Mucosa of rectum (tissue), 2 donors: ENCODE measurements at regions not wholly inside any gene's neighbourhood (a gene's known extent, or its start where the extent isn't known, plus 50 kb on each side); places are given as distances from the start of the nearest gene placed in this dataset.
"Not testable (repeated sequence)": the region's sequence is repeated elsewhere in the genome, so short reads cannot be mapped to it uniquely, and the experiment has no call there.

Experiments
- H3K27ac ChIP-seq, 2 donors: one replicate each; pipeline ENCODE4 v1.7.0; 2013; ENCODE audit warnings: inconsistent platforms in 2 of 2, low read depth in 2 of 2, low read length in 2 of 2
- H3K27me3 ChIP-seq, 2 donors: one replicate each; pipeline ENCODE4 v1.7.0; 2013; ENCODE audit warnings: low read length in 2 of 2; ENCODE audit not compliant: control insufficient read depth in 2 of 2, insufficient read depth in 2 of 2
- H3K36me3 ChIP-seq, 2 donors: one replicate each; pipeline ENCODE4 v1.7.0; 2013; ENCODE audit warnings: low read length in 2 of 2; ENCODE audit not compliant: control insufficient read depth in 2 of 2, insufficient read depth in 2 of 2
- H3K4me1 ChIP-seq, 2 donors: one replicate each; pipeline ENCODE4 v1.7.0; 2013; ENCODE audit warnings: low read length in 2 of 2, mild to moderate bottlenecking in 1 of 2; ENCODE audit not compliant: control insufficient read depth in 2 of 2, insufficient read depth in 2 of 2
- H3K4me3 ChIP-seq, 2 donors: one replicate each; pipeline ENCODE4 v1.7.0; 2013; ENCODE audit warnings: low read length in 2 of 2
- H3K9ac ChIP-seq, 2 donors: one replicate each; pipeline ENCODE4 v1.7.0; 2013; ENCODE audit warnings: low read length in 2 of 2, low read depth in 1 of 2, mild to moderate bottlenecking in 1 of 2
- H3K9me3 ChIP-seq, 2 donors: one replicate each; pipeline ENCODE4 v1.7.0; 2013; ENCODE audit warnings: low read length in 2 of 2; ENCODE audit not compliant: control insufficient read depth in 2 of 2
- donor health status: healthy.
- donor health status: Normal muscosa, but diverticular disease.

DNA sequence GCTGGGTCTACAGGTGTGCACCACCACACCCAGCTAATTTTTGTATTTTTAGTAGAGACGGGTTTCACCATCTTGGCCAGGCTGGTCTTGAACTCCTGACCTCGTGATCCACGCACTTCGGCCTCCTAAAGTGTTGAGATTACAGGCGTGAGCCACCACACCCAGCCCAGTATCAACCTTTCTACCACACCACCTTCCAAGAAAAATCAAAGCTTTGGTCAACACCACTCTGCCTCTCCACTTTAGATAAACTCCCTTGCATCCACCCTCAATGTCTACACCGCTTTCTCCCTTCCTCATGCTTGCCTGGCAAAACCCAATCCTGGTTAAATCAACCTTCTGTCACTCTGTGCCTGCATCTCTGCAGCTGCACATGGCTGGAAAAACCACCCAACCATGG is 112.2 kb downstream of the TNFAIP3 start:
- H3K9ac ChIP-seq, H3K4me3 ChIP-seq, H3K27me3 ChIP-seq, H3K36me3 ChIP-seq, H3K27ac ChIP-seq, H3K9me3 ChIP-seq: not testable (repeated sequence)
- H3K4me1 ChIP-seq: peaks cover 0 to 10% of the 10 kb centered on the region in 2 donors

DNA sequence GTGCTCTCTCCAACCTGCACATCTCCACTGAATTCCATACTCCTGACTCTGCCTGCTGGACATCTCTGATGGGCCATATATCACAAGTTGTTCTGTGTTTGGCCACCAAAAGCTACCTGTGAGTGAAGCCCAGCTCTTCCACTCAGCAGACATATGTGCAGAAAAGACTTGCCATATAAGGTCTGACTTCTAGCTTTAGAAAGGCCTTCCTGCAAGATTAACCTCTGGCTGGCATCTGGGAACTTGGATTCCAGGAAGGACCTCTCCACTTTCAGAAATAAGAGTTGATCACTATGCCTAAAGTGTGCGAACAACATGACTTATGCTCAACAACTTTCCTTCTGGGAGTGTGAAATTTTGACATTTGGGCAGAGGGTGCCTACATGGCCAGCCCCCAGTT is 113.7 kb downstream of the TNFAIP3 start:
- Histone ChIP-seq H3K9ac (no peak overlapping the region), H3K4me1 (peaks cover 0 to 6% of the 10 kb centered on the region in 2 donors), H3K27ac (no peak overlapping the region), H3K4me3 (no peak overlapping the region), H3K9me3 (no peaks in the 10 kb centered on the region), H3K36me3 (no peaks in the 10 kb centered on the region), H3K27me3 (no peaks in the 10 kb centered on the region)

DNA sequence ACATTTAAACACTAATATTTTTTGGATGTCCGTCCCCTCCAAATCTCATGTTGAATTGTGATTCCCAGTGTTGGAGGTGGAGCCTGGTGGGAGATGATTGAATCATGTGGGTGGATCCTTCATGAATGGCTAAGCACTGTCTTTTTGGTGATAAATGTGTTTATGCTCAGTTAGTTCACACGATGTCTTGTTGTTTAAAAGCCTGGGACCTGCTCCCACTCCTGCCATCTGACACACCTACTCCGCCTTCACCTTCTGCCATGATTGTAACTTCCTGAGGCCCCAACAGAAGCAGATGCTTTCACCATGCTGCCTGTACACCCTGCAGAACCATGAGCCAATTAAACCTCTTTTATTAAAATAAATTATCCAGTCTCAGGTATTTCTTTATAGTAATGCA is 114.7 kb downstream of the TNFAIP3 start:
- H3K36me3 ChIP-seq: no peaks in the 10 kb centered on the region
- H3K9ac ChIP-seq: no peak overlapping the region
- no peaks in the 10 kb centered on the region for H3K9me3 ChIP-seq
- H3K27ac ChIP-seq: no peak overlapping the region
- no peaks in the 10 kb centered on the region for H3K27me3 ChIP-seq
- H3K4me1 ChIP-seq: peaks cover 0 to 6% of the 10 kb centered on the region in 2 donors
- no peak overlapping the region for H3K4me3 ChIP-seq

DNA sequence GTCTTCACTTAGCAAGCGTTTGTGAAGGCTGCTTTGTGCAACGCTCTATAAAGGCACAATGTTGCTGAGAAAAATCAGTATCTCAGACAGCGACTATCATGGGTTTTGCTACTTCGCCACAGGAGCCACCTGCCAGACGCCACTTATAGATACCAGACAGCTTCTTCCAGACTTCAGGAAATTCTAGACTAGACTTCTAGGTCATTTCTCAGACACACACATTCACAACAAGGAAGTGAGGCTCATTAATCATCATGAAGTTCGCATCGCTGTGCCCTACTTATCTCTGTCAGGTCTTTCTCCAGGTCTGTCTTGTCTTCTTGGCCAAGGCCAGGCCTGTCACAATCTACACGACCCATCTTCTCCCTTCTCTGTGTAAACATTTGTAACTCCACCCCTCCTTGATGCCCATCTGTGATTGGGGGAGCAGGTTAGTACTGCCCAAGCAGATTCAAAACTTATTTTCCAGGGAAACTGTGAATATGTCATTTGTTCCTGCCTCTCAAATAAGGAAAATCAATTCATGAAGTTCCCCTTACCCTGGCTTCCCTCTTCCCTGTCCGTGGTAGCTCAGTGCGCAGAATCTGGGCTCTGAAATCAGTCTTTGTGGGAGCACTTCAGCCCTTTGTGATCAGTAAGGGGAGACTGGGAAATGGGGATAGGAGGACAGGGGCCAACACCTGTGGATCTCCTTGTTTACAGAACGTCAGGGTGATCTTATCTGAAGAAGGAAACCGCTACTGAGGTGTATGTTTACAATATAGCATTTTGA is 115.5 kb downstream of the TNFAIP3 start:
- Histone ChIP-seq H3K4me1 (peaks cover 0 to 6% of the 10 kb centered on the region in 2 donors), H3K9ac (no peak overlapping the region), H3K4me3 (no peak overlapping the region), H3K9me3 (no peaks in the 10 kb centered on the region), H3K27ac (no peak overlapping the region), H3K36me3 (no peaks in the 10 kb centered on the region), H3K27me3 (no peaks in the 10 kb centered on the region)

DNA sequence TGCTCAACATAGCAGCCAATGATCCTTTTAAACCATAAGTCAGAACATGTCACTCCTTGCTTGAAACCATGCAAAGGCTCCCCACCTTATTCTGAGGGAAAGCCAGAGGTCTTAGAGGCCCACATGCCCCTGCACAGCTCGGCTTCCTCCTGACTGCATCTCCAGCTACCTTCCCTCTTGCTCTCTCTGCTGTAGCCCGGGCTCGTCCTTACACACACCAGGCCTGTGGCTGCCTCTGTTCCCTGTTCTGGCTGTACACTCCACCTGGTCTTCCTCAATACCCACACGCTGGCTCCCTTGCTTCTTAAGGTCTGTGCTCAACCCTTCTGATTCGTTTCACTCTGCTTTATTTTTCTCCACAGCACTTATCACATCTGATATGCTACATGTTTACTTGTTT is 116.2 kb downstream of the TNFAIP3 start:
- Histone ChIP-seq H3K9ac (no peak overlapping the region), H3K27ac (no peak overlapping the region), H3K4me3 (no peak overlapping the region), H3K27me3 (no peaks in the 10 kb centered on the region), H3K36me3 (no peaks in the 10 kb centered on the region), H3K4me1 (peaks cover 0 to 5% of the 10 kb centered on the region in 2 donors), H3K9me3 (no peaks in the 10 kb centered on the region)

DNA sequence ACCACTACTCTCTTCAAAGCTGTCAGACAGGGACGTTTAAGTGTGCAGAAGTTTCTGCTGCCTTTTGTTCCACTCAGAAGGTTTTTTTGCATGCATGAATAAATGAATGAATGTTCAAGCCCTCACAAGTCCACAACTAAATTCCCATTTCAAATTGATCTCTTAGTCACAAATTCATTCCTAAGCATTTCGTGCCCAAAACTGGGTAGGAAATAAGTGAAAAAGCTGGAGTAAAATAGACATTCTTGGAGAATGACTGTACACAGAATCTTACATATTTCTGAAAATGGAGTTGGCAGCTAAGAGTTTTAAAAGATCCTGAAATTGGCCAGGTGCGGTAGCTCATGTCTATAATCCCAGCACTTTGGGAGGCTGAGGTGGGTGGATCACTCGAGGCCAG is 117.6 kb downstream of the PERP start:
- H3K27me3 ChIP-seq: no peaks in the 10 kb centered on the region
- no peak overlapping the region for H3K4me3 ChIP-seq
- H3K9me3 ChIP-seq: no peaks in the 10 kb centered on the region
- no peaks in the 10 kb centered on the region for H3K36me3 ChIP-seq
- no peaks in the 10 kb centered on the region for H3K4me1 ChIP-seq
- H3K27ac ChIP-seq: no peak overlapping the region
- H3K9ac ChIP-seq: no peak overlapping the region

DNA sequence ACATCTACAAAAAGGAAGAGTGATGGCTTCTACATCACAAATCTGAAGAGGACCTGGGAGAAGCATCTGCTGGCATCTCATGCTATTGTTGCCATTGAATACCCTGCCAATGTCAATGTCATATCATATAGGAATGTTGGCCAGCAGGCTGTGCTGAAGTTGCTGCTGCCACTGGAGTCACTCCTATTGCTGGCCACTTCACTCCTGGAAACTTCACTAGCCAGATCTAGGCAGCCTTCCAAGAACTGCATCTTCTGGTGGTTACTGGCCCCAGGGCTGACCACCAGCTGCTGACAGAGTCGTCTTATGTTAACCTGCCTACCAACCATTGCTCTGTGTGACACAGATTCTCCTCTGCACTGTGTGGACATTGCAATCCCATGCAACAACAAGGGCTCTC is 111.8 kb downstream of the PERP start:
- no peaks in the 10 kb centered on the region for H3K9me3 ChIP-seq
- no peaks in the 10 kb centered on the region for H3K27me3 ChIP-seq
- H3K27ac ChIP-seq: no peak overlapping the region
- H3K36me3 ChIP-seq: no peaks in the 10 kb centered on the region
- no peaks in the 10 kb centered on the region for H3K4me1 ChIP-seq
- H3K4me3 ChIP-seq: no peak overlapping the region
- no peak overlapping the region for H3K9ac ChIP-seq

DNA sequence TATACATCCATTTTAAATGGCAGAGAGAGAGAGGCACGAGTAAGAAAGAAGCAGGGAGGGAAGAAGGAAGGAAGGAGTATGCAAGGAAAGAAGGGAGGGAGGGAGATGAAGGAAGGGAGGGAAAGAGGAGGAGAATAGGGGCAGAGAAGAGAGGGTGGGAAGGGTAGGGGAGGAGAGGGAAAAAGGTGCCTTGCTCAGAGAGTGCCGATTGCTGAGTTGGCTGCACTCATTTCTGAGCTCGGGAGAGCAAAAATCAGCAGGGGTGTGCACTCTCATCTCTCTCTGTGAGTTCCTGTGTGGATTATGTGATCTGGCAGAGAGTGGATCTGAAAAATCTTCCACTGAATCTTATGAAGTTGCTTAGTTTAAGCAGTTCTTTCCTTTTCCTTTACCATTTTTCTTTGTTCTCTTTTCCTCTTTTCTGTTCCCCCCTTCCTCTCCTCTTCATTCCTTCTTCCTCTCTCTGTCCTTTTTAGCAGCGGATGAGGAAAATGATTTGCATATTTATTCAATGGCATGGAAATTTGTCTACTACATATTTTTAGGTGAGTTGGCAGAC is 108.7 kb downstream of the PERP start:
- Histone ChIP-seq H3K4me3 (no peak overlapping the region), H3K36me3 (no peaks in the 10 kb centered on the region), H3K9me3 (no peaks in the 10 kb centered on the region), H3K9ac (no peak overlapping the region), H3K27me3 (no peaks in the 10 kb centered on the region), H3K4me1 (no peaks in the 10 kb centered on the region), H3K27ac (no peak overlapping the region)

DNA sequence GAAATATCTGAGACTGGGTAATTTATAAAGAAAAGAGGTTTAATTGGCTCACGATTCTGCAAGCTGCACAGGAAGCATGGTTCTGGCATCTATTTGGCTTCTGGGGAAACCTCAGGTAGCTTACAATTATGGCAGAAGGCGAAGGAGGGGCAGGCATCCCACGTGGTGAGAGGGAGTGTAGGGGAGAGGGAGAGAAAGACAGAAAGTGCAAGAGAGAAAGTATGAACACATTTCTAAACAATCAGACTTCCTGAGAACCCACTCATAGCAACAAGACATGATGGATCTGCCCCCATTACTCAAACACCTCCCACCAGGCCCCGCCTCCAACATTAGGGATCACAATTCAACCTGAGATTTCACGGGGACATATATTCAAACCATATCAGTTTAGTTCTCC is 107.4 kb downstream of the PERP start:
- H3K4me1 ChIP-seq: no peaks in the 10 kb centered on the region
- no peak overlapping the region for H3K27ac ChIP-seq
- H3K27me3 ChIP-seq: no peaks in the 10 kb centered on the region
- H3K9ac ChIP-seq: no peak overlapping the region
- H3K36me3 ChIP-seq: no peaks in the 10 kb centered on the region
- H3K9me3 ChIP-seq: no peaks in the 10 kb centered on the region
- H3K4me3 ChIP-seq: no peak overlapping the region

DNA sequence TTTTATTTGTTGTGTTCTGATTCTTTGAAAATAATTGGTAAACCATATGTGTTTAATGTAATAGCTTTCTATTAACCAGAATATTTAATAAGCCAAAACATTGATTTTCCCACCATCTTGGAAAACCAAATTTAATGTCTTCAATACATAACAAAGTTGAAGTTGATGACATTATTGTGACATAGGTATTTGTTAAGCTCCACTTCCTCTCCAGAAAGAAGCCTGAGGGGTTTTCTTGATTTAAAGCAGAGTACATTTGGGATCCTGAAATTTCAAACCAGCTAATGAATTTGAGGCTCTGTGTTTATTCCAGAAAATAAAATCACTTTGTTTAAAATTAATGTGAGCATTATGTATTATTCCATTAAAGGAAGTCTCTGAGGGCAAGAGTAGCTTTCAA is 106.3 kb downstream of the PERP start:
- Histone ChIP-seq H3K27me3 (no peaks in the 10 kb centered on the region), H3K36me3 (no peaks in the 10 kb centered on the region)

More for the DNA sequence above, 106.3 kb downstream of the PERP start:
- H3K9me3 ChIP-seq: no peaks in the 10 kb centered on the region
- no peak overlapping the region for H3K9ac ChIP-seq
- H3K4me1 ChIP-seq: no peaks in the 10 kb centered on the region
- H3K27ac ChIP-seq: no peak overlapping the region
- no peak overlapping the region for H3K4me3 ChIP-seq
